ENCODE measurements at regions not wholly inside any gene's neighbourhood (a gene's known extent, or its start where the extent isn't known, plus 50 kb on each side); places are given as distances from the start of the nearest gene placed in this dataset.

GRCh38 chr1:164058198-164058597 lies 500.8 kb upstream of the PBX1 start:
- no peak for DNase-seq (ENCODE audit: low spot score)
- TF ChIP-seq, protein P1, sequence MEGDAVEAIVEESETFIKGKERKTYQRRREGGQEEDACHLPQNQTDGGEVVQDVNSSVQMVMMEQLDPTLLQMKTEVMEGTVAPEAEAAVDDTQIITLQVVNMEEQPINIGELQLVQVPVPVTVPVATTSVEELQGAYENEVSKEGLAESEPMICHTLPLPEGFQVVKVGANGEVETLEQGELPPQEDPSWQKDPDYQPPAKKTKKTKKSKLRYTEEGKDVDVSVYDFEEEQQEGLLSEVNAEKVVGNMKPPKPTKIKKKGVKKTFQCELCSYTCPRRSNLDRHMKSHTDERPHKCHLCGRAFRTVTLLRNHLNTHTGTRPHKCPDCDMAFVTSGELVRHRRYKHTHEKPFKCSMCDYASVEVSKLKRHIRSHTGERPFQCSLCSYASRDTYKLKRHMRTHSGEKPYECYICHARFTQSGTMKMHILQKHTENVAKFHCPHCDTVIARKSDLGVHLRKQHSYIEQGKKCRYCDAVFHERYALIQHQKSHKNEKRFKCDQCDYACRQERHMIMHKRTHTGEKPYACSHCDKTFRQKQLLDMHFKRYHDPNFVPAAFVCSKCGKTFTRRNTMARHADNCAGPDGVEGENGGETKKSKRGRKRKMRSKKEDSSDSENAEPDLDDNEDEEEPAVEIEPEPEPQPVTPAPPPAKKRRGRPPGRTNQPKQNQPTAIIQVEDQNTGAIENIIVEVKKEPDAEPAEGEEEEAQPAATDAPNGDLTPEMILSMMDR (IDR thresholded peaks at IDR 0.05; ENCODE audit: extremely low read depth, missing control alignments) = no peak

- DNase-seq (ENCODE audit: low spot score) = no peak
- TF ChIP-seq, protein P1 (IDR thresholded peaks at IDR 0.05; ENCODE audit: extremely low read depth, missing control alignments) = no peak
Measured at GRCh38 chr1:164061528-164061927, 497.5 kb upstream of the PBX1 start.

- no peak for DNase-seq (ENCODE audit: low spot score)
- TF ChIP-seq, protein P1 (IDR thresholded peaks at IDR 0.05; ENCODE audit: extremely low read depth, missing control alignments) = no peak
Measured at GRCh38 chr1:164064501-164064900, 494.5 kb upstream of the PBX1 start.

DNA sequence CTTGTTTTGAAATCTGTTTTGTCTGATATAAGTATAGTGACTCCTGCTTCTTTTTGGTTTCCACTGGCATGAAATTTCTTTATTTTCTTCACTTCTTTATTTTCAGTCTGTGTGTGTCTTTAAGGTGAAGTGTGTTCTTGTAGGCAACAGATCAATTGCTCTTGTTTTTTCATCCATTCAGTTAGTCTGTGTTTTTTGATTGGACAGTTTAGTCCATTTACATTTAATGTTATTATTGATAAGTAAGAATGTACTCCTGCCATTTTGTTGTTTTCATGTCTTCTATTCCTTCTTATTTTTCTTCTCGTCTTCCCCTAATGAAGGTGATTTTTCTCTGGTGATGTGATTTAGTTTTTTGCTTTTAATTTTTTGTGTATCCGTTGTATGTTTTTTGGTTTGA lies 487.7 kb upstream of the PBX1 start:
- no peak for DNase-seq (ENCODE audit: low spot score)
- TF ChIP-seq, protein P1 (IDR thresholded peaks at IDR 0.05; ENCODE audit: extremely low read depth, missing control alignments) = no peak

- TF ChIP-seq, protein P1 (IDR thresholded peaks at IDR 0.05; ENCODE audit: extremely low read depth, missing control alignments) = no peak
- no peak for DNase-seq (ENCODE audit: low spot score)
Measured at GRCh38 chr1:164086832-164087231, 472.2 kb upstream of the PBX1 start.

GRCh38 chr1:164087906-164088453 lies 471.0 kb upstream of the PBX1 start:
- no peak for DNase-seq (ENCODE audit: low spot score)

GRCh38 chr1:164092603-164093353 lies 466.2 kb upstream of the PBX1 start:
- TF ChIP-seq, protein P1 (IDR thresholded peaks at IDR 0.05; ENCODE audit: extremely low read depth, missing control alignments) = no peak
- DNase-seq (ENCODE audit: low spot score) = no peak

More at GRCh38 chr1:164087906-164088453, 471.0 kb upstream of the PBX1 start:
- TF ChIP-seq, protein P1 (IDR thresholded peaks at IDR 0.05; ENCODE audit: extremely low read depth, missing control alignments) = no peak

Data from GM20000 (cell line).